ENCODE measurements at regions not wholly inside any gene's neighbourhood (a gene's known extent, or its start where the extent isn't known, plus 50 kb on each side); places are given as distances from the start of the nearest gene placed in this dataset.

DNA sequence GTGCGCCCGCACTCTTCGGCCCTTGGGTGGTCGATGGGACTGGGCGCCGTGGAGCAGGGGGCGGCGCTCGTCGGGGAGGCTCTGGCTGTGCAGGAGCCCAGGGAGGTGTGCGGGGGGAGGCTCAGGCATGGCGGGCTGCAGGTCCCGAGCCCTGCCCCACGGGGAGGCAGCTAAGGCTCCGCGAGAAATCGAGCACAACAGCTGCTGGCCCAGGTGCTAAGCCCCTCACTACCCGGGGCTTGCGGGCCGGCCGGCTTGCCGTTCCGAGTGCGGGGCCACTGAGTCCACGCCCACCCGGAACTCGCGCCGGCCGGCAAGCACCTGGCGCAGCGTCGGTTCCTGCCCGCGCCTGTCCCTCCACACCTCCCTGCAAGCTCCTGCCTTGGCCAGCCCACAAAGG is 462.3 kb upstream of the JARID2 start:
- no peak for TF ChIP-seq POLR2A (IDR thresholded peaks at IDR 0.05)
- TF ChIP-seq, protein P1, sequence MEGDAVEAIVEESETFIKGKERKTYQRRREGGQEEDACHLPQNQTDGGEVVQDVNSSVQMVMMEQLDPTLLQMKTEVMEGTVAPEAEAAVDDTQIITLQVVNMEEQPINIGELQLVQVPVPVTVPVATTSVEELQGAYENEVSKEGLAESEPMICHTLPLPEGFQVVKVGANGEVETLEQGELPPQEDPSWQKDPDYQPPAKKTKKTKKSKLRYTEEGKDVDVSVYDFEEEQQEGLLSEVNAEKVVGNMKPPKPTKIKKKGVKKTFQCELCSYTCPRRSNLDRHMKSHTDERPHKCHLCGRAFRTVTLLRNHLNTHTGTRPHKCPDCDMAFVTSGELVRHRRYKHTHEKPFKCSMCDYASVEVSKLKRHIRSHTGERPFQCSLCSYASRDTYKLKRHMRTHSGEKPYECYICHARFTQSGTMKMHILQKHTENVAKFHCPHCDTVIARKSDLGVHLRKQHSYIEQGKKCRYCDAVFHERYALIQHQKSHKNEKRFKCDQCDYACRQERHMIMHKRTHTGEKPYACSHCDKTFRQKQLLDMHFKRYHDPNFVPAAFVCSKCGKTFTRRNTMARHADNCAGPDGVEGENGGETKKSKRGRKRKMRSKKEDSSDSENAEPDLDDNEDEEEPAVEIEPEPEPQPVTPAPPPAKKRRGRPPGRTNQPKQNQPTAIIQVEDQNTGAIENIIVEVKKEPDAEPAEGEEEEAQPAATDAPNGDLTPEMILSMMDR (IDR thresholded peaks at IDR 0.05): no peak
